Aorta (tissue), 5 donors: ENCODE measurements at regions not wholly inside any gene's neighbourhood (a gene's known extent, or its start where the extent isn't known, plus 50 kb on each side); places are given as distances from the start of the nearest gene placed in this dataset.

Source experiments
- ATAC-seq: fragments of 200-7000 bp; cut with Tn5 transposase; one replicate; pipeline ENCODE4 v1.9.1; 2022; ENCODE audit warnings: moderate library complexity; ENCODE audit not compliant: low FRiP score
- DNase-seq, 2 donors: peaks; one replicate each; pipeline ENCODE4 v3.0.0-alpha.2; 2020
- H3K27ac ChIP-seq, 2 donors: one replicate each; pipeline ENCODE4 v1.5.1; 2013; ENCODE audit warnings: low read length in 2 of 2, mild to moderate bottlenecking in 2 of 2, moderate library complexity in 2 of 2, control low read depth in 1 of 2, inconsistent platforms in 1 of 2, low read depth in 1 of 2
- H3K27me3 ChIP-seq, 2 donors: one replicate each; pipeline ENCODE4 v1.6.1; 2013; ENCODE audit warnings: control low read depth in 1 of 2, low read length in 1 of 2, mild to moderate bottlenecking in 1 of 2, moderate library complexity in 1 of 2; ENCODE audit not compliant: insufficient read depth in 2 of 2, control insufficient read depth in 1 of 2
- H3K36me3 ChIP-seq, 2 donors: one replicate each; pipeline ENCODE4 v1.6.1; 2013; ENCODE audit warnings: control low read depth in 1 of 2, low read length in 1 of 2, mild to moderate bottlenecking in 1 of 2; ENCODE audit not compliant: insufficient read depth in 2 of 2, control insufficient read depth in 1 of 2
- H3K4me1 ChIP-seq, 2 donors: one replicate each; pipeline ENCODE4 v1.6.1; 2013; ENCODE audit warnings: low read length in 2 of 2, control low read depth in 1 of 2, mild to moderate bottlenecking in 1 of 2, moderate library complexity in 1 of 2; ENCODE audit not compliant: insufficient read depth in 2 of 2, control insufficient read depth in 1 of 2
- H3K4me3 ChIP-seq, 2 donors: one replicate each; pipeline ENCODE4 v1.5.1; 2013; ENCODE audit warnings: low read length in 2 of 2, control low read depth in 1 of 2, mild to moderate bottlenecking in 1 of 2
- H3K9me3 ChIP-seq: one replicate; pipeline ENCODE4 v1.6.1; 2013; ENCODE audit warnings: mild to moderate bottlenecking, low read length; ENCODE audit not compliant: control insufficient read depth
- WGBS, 2 donors: extraction: QIAGEN DNeasy Blood & Tissue Kit; methylation state at CpG; one replicate each; pipeline ENCODE4 v1.1.7; 2013; 5-methylcytosine and 5-hydroxymethylcytosine counted together
- intact Hi-C, 2 donors: fragments of 100-400 bp; cut with DNase I; formaldehyde crosslinking; loops; one replicate each; pipeline versions ENCODE4 v1.14.2 to v1.15.0; 2022
- donor health status: healthy with polysubstance abuse.
- donor health status: Bipolar disorder and iron deficiency.
- donor health status: DM: no; HTN: no; CAD: no.
- donor health status: DM: no; HTN: no; CAD: no.
- donor health status: DM: yes; HTN: yes; CAD: no.

- Histone ChIP-seq H3K4me1 (peaks cover 2 to 10% of the 10 kb centered on the region in 2 donors), H3K4me3 (no peak overlapping the region), H3K9me3 (no peaks in the 10 kb centered on the region), H3K27ac (no peak overlapping the region), H3K36me3 (no peaks in the 10 kb centered on the region), H3K27me3 (no peaks in the 10 kb centered on the region)
- 63 to 73% methylated on average over 3 of the region's 3 CpGs for WGBS, 2 donors
- no peak for DNase-seq
- intact Hi-C loops, result no loop called here
- no peak for ATAC-seq
Observed at GRCh38 chr11:27205250-27205649, 157.8 kb downstream of the CCDC34 start.

GRCh38 chr11:27204529-27204928 is 158.5 kb downstream of the CCDC34 start:
- intact Hi-C loops, result no loop called here
- Histone ChIP-seq H3K4me1 (peaks cover 2 to 7% of the 10 kb centered on the region in 2 donors), H3K4me3 (no peak overlapping the region), H3K27ac (no peak overlapping the region), H3K9me3 (no peaks in the 10 kb centered on the region), H3K36me3 (no peaks in the 10 kb centered on the region), H3K27me3 (no peaks in the 10 kb centered on the region)
- ATAC-seq (no peak), DNase-seq (no peak)
- WGBS, 2 donors, result 68 to 83% methylated on average over 3 of the region's 3 CpGs

DNA sequence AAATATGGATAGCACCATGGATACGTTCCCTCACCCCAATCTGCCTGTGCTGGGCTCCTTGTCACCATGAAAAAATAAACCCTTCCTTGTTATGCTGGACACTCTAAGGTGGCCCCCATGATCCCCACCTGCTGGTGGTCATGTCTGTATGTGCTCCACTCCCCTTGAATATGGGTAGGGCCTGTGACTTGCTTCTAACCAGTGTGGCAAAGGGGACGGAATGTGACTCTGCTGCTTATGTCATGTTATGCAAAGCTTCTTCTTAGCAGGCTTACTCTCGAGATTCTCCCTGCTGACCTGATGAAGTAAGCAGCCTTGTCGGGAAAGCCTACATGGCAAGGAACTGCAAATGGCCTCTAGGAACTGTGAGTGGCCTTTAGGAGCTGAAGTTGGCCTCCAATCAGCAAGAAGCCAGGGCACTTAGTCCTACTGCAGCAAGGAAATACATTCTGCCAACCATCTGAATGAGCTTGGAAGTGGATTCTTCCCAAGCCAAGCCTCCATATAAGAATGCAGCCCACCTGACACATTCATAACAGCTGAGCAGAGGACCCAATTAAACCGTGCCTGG is 159.9 kb downstream of the CCDC34 start:
- 93 to 96% methylated on average over 5 of the region's 5 CpGs for WGBS, 2 donors
- H3K4me3 ChIP-seq, result no peak overlapping the region
- H3K27me3 ChIP-seq, result no peaks in the 10 kb centered on the region
- intact Hi-C loops, result no loop called here
- peaks cover 2 to 3% of the 10 kb centered on the region in 2 donors for H3K4me1 ChIP-seq
- no peaks in the 10 kb centered on the region for H3K9me3 ChIP-seq
- H3K27ac ChIP-seq, result no peak overlapping the region
- no peak for DNase-seq
- no peak for ATAC-seq
- no peaks in the 10 kb centered on the region for H3K36me3 ChIP-seq

DNA sequence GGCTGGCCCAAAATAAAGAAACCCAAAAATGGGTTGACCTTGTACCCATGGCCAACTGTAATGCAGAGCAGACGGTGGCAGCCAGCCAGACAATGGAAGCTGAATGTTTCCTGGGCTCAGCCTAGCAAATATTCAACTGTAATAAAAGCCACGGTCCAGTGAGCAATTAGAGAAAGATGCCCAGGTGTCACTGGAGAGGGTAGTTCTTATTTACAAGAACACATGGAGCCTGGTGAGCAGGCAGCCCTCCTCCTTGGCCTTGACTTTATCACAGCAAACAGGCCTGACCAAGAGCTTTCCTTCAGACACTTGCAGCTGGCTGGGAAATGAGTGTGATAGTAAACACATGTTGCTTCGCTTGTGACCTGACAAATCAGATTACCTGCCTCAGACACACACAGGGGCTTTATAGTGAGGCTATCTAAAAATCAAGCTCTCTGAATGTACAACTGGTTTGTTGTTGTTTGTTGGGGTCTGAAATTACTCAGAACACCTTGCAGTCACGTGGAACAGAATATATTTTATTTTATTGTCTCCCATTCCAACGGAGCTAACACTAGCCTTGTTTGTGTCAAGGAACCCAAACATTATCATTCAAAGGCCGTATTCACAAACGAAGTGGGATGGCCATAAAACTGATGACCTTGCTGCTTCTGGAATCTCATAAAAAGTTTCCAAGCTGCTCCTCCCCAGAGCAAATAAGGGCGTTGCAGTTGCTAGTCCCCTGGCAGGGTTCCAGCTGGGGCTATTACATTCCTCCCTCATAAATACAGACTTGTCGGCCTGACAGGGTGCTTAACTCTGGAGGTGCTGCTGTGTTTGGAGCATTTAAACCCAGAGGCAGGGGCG is 161.1 kb downstream of the BBOX1 start:
- Histone ChIP-seq H3K27ac (no peak overlapping the region), H3K4me1 (peaks cover 2 to 3% of the 10 kb centered on the region in 2 donors), H3K4me3 (no peak overlapping the region), H3K9me3 (no peaks in the 10 kb centered on the region), H3K27me3 (peaks cover 0 to 1% of the 10 kb centered on the region in 2 donors), H3K36me3 (no peaks in the 10 kb centered on the region)
- intact Hi-C loops, result no loop called here
- 30% methylated on average over 10 of the region's 10 CpGs for WGBS, 2 donors
- peak; percentile 26 for ATAC-seq
- DNase-seq, result peak; percentile 72 to 85

DNA sequence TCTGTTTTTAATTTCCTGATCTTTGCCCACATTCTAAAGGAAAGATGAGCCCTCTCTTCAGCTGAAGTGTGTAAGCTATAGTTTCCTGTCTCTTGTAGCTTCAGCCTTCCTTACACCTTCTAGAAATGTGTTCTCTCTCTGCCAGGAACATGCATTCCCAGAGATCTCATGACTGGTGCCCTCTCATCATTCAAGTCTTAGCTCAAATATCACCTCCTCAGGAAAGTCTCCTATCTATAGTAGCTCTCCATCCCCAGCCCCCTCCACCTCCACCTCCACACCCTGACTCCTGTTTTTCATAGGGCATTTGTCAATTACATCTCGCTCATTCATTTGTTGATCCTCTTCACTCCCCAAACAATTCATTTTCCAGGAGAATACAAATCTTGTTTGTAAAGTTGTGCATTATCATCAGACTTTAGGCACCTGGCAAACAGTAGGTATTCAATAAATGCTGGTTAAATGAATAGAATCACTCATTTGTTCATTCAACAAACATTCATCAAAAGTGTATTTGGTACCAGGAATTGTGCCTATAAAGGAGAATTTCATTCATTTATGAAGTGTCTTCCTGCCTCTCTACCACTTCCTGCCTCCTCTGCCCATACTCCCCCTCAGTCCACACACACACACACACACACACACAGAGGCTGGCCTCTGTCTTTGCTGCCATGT is 160.3 kb downstream of the BBOX1 start:
- no peaks in the 10 kb centered on the region for H3K36me3 ChIP-seq
- no peak overlapping the region for H3K4me3 ChIP-seq
- intact Hi-C loops, result no loop called here
- ATAC-seq (peak; percentile 31), DNase-seq (no peak)
- H3K9me3 ChIP-seq, result no peaks in the 10 kb centered on the region
- no peak overlapping the region for H3K27ac ChIP-seq
- H3K27me3 ChIP-seq, result peaks cover 0 to 1% of the 10 kb centered on the region in 2 donors
- H3K4me1 ChIP-seq, result peaks cover 2 to 3% of the 10 kb centered on the region in 2 donors
- WGBS, 2 donors, result 97 to 98% methylated on average over 1 of the region's 1 CpG

DNA sequence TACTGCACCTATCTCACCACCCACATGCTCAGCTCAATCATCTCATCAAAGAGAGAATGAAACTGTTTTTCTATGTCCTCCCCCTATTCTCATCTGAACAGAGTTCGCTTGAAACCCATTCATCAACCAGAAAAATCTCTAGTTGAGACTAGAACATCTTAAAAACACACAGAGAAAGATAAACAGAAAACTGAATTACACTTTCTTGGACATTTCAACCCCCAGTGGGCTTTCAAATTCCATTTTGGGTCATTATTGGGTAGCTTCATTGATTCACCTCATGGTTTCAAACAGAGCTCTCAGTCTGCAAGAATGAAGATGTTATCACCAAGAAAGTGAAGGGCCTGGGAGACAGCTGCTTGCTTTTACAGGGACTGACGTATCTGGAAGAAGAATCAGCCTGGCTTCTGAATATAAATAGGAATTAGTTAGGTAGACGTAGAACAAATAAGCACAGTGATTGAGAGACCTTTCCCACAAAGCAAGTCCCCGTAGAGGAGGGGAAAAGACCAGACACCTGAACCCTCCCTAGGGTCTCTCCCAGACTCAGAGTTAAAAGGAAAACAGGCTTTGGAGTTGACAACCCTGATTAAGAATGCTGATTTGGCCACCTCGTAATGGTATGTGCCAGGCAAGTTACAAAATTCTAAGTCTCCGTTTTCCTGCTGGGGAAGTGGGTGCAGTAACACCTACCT is 155.7 kb downstream of the BBOX1 start:
- DNase-seq (no peak), ATAC-seq (no peak)
- H3K4me3 ChIP-seq, result no peak overlapping the region
- no peaks in the 10 kb centered on the region for H3K36me3 ChIP-seq
- H3K4me1 ChIP-seq, result peaks cover 0 to 2% of the 10 kb centered on the region in 2 donors
- H3K9me3 ChIP-seq, result no peaks in the 10 kb centered on the region
- H3K27ac ChIP-seq, result no peak overlapping the region
- 83 to 85% methylated on average over 6 of the region's 6 CpGs for WGBS, 2 donors
- peaks cover 0 to 1% of the 10 kb centered on the region in 2 donors for H3K27me3 ChIP-seq
- intact Hi-C loops, result no loop called here

- intact Hi-C loops, result no loop called here
- no peaks in the 10 kb centered on the region for H3K9me3 ChIP-seq
- H3K4me1 ChIP-seq, result no peaks in the 10 kb centered on the region
- H3K4me3 ChIP-seq, result no peak overlapping the region
- DNase-seq (no peak), ATAC-seq (no peak)
- peaks cover 0 to 1% of the 10 kb centered on the region in 2 donors for H3K27me3 ChIP-seq
- H3K27ac ChIP-seq, result no peak overlapping the region
- no peaks in the 10 kb centered on the region for H3K36me3 ChIP-seq
Observed at GRCh38 chr11:27195837-27196202, 155.2 kb downstream of the BBOX1 start.

DNA sequence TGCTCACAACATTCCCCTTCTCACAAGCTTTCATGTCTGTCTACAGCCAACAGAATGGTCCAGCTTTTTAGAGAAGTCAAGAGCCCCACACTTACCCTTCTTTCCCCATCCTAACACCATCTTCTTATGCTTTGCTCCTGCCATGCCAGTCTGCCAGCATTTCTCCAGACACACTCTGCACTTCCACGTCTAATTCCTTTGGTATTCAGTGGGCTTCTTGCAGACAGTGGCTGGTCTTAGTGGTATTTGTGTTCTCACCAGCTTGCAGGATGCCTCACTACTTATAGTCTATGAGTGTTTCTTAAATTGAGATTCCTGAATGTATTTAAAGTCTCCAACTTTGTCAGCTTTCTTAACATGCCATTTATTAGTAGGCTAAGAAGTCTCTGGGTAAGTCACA is 154.4 kb downstream of the BBOX1 start:
- Histone ChIP-seq H3K4me1 (no peaks in the 10 kb centered on the region), H3K27ac (no peak overlapping the region), H3K4me3 (no peak overlapping the region), H3K36me3 (no peaks in the 10 kb centered on the region), H3K27me3 (peaks cover 0 to 1% of the 10 kb centered on the region in 2 donors), H3K9me3 (no peaks in the 10 kb centered on the region)
- ATAC-seq, result no peak
- intact Hi-C loops, result no loop called here
- DNase-seq, result no peak
- 53 to 66% methylated on average over 1 of the region's 1 CpG for WGBS, 2 donors
